DMS 273 (cell line): ENCODE measurements at regions not wholly inside any gene's neighbourhood (a gene's known extent, or its start where the extent isn't known, plus 50 kb on each side); places are given as distances from the start of the nearest gene placed in this dataset.
A peak's percentile ranks its signal among the peaks of the same experiment; 100 is the strongest.
"Not testable (repeated sequence)": the region's sequence is repeated elsewhere in the genome, so short reads cannot be mapped to it uniquely, and the experiment has no call there.

ENCODE experiments used
- DNase-seq: peaks from one replicate; lab custom pipeline; 2025; ENCODE audit not compliant: unreplicated experiment; lab: John Stamatoyannopoulos, UW

DNA sequence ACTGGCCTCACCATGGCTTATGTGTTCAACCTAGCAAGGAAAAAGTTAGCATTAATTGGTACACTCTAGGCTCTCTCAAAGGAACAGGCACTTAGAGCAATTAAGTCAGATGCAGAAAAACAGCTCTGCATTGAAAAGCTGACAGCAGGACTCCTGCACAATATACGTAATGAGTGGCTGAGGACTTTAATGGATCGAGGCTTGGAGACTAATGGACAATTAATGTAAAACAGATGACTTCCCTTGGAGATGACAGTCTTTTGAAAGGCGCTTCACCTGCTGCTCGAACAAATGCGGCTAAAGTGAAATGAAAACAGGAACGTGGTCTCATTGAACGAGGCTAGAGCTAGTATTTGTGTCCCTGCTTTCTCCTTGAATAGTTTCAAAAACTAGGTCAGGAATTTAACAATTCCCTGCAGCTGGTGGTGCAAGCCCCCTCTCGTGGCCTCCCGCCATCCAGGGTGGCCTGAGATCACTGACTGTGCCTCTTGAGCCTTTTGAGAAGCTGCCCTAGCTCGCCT lies 137.1 kb downstream of the ELOVL4 start:
- peak; percentile 53 for DNase-seq

DNA sequence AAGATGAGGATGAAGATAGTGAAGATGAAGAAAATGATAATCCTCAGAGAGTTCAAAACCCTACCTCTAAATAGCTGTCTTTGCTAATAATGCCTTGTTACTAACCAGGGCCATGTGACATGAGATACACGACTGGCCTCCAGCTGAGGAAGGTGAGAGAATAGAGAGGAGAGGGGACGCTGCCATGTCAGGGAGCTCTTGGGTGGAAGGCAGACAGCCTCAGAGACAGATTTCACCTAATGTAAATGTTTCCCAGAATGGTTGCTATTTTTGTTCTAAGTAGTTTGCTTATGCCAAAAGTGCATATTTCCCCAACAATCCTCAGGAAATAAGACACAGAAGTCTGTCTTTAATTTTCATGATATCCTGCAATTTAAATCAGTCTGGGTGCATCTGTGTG lies 138.4 kb downstream of the ELOVL4 start:
- no peak for DNase-seq

GRCh38 chr6:79806661-79807060 lies 140.7 kb downstream of the ELOVL4 start:
- DNase-seq = not testable (repeated sequence)

- DNase-seq = no peak
Observed at GRCh38 chr6:79804732-79805131, 142.6 kb downstream of the ELOVL4 start.

GRCh38 chr6:79803917-79804316 lies 143.4 kb downstream of the ELOVL4 start:
- no peak for DNase-seq

GRCh38 chr6:79802657-79803300 lies 144.6 kb downstream of the ELOVL4 start:
- DNase-seq = no peak

GRCh38 chr6:79801362-79801761 lies 146.0 kb downstream of the ELOVL4 start:
- DNase-seq = peak; percentile 17

- DNase-seq = no peak
Observed at GRCh38 chr6:79798841-79799240, 148.5 kb downstream of the ELOVL4 start.

- no peak for DNase-seq
Observed at GRCh38 chr6:79797912-79798311, 149.4 kb downstream of the ELOVL4 start.

DNA sequence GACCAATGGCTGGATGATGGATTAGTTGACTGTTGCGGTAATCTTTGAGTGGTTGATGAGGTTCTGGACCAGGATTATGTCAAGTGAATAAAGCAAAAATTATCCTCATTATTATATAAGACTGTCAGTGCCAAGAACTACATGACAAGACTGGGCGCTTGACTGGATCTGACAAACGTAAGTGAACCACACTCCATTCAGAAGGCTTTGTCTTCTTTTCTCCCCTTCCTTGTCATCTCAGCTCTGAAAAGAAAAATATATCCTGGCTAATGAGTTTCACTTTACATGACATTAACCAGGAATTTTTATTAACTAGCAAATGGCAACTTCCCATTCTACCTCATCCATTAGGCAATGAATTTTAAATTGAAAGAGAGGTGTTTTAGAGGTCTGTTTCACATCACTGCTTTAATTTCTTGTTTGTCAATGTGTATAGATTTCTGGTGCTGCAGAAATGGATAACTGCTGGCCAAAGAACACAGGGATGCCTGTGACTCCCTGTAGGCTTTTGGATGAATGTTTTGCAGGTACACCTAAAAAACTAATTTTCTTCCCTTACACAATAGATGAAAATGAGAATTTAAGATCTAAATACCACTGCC lies 150.1 kb downstream of the ELOVL4 start:
- no peak for DNase-seq

- no peak for DNase-seq
Observed at GRCh38 chr6:79796197-79796596, 151.2 kb downstream of the ELOVL4 start.

- no peak for DNase-seq
Observed at GRCh38 chr6:79789896-79790295, 157.5 kb downstream of the ELOVL4 start.

GRCh38 chr6:79788756-79789155 lies 157.6 kb downstream of the SH3BGRL2 start:
- no peak for DNase-seq

GRCh38 chr6:79787626-79788025 lies 156.5 kb downstream of the SH3BGRL2 start:
- DNase-seq = no peak

DNA sequence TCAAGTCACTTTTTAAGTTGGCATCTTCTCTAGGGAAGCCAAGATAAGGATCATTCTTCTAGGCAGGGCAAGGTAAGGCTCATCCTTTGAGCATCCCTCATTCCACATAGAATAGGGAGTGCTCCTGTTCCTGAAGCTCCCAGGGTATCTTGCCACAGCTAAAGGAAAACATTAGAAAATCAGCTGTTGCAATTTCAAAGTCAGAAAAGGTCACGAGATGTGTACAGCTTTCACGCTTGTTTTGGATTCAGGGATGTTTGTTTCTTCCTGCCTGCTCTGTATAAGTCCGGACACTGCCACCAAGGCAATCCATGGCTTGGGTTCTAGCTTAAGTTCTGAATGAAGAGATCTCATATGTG lies 153.2 kb downstream of the SH3BGRL2 start:
- DNase-seq = no peak

DNA sequence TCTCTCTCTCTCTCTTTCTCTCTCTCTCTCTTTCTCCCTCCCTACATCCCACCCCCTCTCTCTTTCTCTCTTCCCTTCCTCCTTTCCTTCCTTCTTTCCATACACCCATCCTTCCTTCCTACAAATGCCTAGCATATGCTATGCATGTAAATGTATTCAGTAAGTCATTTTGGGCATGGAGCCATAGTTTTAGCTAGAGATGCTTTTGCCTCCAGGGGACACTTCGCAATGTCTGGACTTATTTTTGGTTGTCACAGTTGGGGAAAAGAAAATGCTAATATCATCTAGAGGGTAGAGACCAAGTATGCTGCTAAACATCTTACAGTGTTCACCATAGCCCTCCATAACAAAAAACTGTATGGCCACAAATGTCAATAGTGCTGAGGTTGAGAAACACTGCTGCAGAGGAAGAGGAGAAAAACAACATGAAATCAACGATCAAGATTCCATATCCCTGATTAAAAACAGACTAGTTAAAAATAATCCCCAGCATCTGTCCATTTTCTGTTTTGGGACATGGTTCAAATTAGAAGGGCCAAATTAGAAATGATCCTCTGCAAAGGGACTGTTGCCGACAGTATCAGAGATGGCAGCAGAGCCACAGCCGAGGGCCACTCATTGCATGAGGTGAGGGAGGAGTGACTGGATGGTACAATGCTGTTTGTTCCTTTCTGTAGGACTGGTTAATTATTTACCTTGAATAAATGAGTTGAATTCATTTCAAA lies 152.7 kb downstream of the SH3BGRL2 start:
- peak; percentile 67 for DNase-seq

- DNase-seq = peak; percentile 28
Observed at GRCh38 chr6:79782792-79783580, 151.9 kb downstream of the SH3BGRL2 start.

- no peak for DNase-seq
Observed at GRCh38 chr6:79781916-79782315, 150.8 kb downstream of the SH3BGRL2 start.

DNA sequence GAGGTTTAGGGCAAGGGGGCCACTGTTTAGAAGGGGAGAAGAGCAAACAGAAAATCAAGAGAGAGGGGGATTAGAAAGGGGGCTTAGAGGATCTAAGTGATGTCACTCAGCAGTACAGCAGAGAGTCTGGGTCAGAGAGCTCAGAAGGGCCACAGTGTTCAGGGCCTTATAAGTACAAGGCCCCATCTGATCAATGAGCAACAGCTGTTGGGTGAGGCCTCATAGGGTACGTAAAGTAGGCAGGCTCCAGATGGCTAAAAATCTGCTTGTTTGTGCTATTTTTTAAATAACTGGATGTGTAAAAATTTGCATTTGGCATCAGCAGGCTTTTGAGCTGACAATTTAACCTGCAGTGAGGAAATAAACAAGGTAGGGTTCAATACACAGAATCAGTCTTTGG lies 149.8 kb downstream of the SH3BGRL2 start:
- peak; percentile 81 for DNase-seq

DNA sequence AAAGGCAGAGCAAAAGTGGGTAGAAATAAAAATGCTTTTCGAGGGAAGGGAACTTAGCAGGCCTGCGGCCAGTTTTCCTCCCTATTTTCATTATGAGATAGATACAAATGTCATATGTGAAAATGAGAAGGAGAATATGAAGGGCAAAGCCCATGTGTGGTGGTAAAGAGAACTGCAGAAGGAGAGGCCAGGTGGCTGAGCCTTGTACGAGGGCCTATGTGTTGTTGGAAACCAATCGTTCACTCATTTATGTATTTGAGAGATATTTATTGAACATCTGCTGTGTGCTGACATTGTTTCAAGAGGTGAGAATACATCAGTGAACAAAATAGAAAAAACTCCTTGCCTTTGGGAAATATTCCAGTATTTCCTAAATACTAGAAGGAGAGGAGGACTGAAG lies 147.7 kb downstream of the SH3BGRL2 start:
- peak; percentile 36 for DNase-seq
